HG02571 (cell line): ENCODE measurements at regions not wholly inside any gene's neighbourhood (a gene's known extent, or its start where the extent isn't known, plus 50 kb on each side); places are given as distances from the start of the nearest gene placed in this dataset.

ENCODE experiments used
- ATAC-seq: cut with Tn5 transposase; IDR thresholded peaks from one replicate; pipeline ENCODE4 v1.9.1; 2021; ENCODE audit warnings: mild to moderate bottlenecking, moderate library complexity; ENCODE audit not compliant: unreplicated experiment

DNA sequence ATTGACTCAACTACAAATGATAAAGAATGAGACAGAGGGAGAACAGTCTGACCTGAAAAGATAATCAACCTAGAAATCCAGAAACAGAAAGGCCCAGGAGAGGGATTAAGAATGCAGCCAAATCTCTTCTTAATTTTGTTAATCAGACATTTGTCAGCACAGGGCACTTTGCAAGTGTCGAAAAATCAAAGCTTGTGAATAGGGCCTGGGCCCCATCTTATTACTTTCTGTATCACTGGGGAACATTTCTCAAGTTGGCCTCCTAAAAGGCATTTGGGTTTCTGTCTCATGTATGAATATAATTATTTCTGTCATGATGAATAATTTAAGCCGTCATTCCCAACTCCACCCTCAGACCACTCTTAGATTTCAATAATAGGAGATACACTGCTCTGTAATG is 308.4 kb upstream of the PRKCQ start:
- ATAC-seq: no peak

DNA sequence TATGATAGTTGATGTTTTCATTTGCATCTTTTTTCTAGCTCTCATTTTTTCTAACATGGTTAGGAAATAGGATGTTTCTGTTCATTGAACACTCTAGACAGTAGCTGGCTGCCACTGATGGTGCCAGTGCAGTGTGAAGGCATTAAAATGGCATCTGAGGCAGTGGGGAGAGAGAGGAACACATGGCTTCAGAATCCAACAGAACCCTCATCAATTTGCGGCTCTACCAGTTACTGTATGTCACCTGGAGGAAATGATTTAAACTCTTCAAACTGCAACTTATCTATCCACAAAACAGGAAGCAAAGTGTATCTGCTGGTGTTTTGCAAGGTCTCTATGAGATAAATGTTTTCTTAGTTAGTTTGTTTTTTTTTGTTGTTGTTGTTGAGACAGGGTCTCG is 305.2 kb upstream of the PRKCQ start:
- no peak for ATAC-seq

DNA sequence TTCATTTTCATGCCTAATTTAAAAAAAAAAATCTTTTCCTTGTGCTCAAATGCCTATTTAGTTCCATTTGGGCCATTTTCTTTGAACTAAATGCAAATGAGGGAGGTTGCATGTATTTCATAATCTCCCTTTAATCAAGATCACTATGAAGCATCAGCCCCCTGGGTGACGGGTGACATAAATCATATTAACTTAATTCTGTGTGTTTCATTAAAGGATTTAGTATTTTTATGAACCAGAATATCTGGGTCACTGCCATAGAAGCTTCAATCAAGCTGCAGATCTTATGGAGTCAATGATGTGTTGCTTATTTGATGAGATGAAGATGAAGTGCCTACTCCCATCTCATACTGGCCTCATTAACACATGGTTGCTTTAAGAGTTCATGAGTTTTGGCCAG is 301.9 kb upstream of the PRKCQ start:
- ATAC-seq: no peak

DNA sequence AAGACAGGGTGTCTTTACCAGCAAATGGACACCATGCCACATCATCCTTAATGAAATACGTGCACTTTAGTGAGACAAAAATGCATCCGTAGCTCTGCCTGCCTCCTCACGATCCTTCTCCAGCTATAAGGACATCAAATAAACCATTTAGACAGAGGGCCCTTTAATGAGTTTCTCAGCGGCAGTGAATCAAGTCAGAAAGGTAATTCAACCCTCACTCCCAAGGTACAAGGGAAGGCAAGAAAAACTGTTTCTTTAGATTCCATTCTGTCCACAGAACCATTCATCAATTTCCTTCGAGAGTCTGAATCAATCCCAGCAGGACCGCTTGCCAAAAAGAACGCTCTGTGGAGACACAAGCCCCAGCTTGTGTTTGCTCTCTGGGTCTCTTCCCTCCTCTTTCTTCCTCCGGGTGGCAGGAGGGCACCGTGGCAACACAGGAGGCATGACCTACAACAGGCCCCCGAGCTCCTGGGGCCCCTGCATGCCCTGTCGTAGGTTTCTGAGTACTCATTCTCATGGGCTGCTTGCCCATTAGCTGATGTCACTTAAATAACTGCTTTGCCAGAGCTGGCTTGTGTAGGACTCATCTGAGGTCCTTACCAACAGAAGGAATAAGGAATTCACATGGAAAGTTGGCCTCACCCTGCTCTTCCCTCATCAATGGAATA is 297.8 kb upstream of the PRKCQ start:
- no peak for ATAC-seq

DNA sequence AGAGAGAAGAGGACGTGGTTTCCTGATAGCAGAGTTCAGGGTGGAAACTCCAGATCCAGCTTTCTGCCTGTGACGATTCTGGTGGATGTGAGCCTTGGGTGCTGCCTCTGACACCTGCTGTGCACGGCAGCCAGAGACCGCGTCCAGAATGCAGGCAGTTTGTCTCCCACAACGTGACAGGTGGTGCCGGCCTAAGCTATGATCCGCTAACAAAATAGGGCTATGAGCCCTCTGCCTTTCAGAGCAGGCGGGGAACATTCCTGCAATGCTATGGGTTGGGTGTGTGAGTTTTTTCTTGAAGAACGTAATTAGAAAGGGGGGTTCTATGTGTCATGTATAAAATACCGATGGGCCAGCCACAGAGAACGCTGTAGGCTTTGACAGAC is 297.3 kb upstream of the PRKCQ start:
- ATAC-seq: no peak

DNA sequence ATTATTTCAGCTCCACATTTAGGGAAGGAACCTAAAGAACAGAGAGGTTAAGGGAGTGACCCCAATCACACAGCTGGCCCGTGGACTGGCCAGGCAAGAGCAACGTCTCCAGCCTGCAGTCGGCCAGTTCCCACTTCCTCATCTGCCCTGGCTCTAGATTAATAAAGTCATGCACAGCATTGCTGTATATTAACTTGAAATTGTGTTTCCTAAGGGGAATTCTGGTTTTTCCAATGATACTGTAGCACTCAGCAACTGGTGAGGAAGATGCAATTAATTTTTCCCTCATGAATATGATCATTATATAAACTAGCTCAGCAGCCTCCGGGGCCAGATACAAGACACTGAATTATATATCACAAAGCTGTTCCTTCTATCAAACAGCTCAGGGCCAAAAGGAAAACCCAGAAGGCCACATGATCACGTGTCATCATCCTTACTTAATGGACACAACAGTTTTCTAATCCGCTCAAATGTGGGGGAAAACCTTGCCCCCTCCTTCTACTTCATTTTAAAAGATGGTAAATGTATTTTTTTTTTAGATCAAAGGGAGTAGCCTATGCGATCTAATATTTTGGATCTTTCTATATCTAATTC is 295.3 kb upstream of the PRKCQ start:
- no peak for ATAC-seq

DNA sequence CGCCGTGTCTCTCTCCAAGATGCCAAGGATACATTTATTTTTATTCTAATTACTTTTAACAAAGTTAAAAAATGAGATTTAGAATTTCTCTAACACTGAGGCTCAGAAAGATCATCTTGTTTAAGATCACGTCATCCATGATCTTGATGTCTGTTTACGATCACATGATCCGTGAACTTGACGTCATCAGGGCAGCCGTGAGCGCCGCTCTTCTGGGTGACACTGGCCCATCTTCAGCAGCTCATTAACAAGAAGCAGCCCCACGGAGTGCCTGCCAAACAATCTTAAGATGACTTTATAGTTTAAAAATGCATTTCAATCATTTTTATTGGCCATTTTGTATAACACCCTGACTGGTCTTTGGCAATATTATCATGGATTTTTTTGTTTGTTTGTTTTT is 291.1 kb upstream of the PRKCQ start:
- no peak for ATAC-seq

DNA sequence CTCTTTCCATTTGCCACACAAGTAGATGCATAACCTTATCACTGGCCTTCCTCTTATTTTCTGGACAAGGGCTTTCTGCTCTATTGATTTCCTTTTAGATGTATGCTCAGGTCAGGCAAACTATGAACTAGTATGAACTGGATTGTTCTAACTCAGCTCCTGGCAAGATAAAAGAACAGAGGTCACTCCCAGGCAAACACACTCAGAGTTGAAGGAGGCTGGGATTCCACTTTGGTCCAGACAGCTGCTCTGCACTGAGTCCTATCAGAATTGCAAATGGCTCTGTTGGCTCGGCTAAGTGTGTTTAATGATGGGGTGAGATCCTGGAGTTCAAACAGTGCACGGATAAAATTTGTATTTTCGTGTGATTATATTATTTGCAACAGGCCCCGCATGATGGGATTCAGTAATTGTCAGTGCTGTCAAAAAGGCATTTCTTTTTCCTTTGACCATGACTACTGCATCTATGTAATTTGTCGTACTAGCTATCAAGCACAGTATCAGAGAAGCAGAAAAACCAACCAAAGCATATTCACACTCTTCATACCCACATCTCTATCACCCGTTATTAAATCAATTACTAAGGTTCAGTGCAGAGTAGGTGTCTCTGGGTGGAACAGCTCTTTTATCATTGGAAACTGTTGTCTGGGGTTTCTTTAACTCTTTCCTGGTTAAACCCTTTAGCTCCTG is 288.1 kb upstream of the PRKCQ start:
- ATAC-seq: no peak

DNA sequence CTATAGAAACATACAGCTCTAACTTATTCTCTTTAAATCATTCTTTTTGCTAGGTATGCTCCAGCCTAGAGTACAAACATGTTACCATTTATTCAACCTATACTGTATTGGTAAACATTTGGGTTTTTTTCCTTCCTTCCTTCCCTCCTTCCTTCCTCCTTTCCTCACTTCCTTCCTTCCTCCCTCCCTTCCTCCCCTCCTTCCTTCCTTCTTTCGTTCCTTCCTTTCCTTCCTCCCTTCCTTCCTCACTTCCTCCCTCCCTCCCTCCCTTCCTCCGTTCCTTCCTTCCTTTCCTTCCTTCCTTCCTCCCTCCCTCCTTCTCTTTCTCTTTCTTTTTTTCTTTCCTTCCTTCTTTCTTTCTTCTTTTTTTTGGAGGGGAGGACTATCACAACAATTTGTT is 286.7 kb upstream of the PRKCQ start:
- ATAC-seq: no peak

DNA sequence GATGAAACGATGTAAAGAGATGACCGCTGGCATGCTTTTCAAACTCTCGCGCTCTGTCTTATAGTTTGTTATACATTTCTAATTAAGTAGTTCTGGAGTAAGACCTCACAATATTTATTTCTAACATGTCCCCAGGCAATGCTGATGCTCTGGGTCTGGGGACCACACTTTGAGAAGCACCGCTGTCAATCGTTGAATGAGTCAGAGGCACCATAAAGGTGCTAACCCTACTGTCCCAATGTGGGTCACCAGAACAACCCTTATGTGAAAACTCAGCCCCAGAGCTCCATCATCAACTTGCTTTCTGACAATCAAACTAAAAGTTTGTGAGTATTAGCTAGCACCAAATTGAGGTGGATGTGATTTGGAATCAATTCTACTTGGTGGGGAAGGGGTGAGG is 284.1 kb upstream of the PRKCQ start:
- no peak for ATAC-seq

DNA sequence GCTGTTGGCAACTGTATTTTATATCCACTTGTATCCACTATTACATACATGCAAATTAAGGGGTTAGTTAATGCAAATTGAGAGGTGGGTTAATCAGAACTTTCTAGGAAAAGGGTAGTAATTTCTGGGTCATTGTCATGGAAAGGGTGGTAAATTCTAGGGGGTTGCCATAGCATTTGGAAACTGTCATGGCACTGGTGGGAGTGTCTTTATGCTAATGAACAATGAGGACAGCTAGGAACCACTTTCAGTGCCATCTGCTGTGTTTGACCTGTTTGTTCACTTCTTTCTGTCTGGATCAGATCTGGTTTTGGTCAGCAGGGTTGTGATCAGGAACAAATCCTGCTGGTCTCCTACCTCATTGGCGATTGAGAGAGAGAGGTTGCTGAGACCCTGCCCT is 283.3 kb upstream of the PRKCQ start:
- no peak for ATAC-seq

DNA sequence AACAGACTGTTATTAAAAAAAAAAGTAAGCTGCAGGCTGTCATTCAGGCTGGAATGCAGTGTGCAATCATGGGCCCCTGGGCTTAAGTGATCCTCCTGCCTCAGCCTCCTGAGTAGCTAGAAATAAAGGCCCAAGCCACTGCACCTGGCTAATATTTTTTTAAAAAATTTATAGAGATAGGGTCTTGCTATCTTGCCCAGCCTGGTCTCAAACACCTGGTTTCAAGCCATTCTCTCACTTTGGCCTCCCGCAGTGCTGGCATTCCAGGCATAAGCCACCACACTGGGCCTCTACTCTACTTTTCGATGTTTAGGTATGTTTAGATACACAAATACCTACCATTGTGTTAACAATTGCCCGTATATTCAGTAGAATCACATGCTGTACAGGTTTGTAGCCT is 270.4 kb upstream of the PRKCQ start:
- ATAC-seq: no peak

DNA sequence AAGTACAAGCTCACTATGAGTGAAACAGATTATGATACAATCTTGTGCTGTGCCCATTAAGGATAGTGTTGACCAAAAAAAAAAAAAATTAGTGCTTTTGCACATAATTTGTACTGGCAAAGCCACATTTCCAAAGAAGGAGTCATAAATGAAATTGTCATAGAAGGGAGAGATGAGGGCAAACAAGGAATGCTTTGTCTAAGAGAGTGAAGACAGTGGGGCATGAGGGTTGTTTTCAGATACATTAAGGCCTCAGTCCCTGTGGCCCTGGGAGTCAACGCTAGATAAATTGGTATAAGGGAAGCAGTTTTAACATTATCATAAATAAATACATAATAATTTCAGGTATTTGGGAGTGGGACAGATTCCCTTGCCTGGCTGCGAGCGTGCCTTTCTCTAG is 267.5 kb upstream of the PRKCQ start:
- no peak for ATAC-seq

DNA sequence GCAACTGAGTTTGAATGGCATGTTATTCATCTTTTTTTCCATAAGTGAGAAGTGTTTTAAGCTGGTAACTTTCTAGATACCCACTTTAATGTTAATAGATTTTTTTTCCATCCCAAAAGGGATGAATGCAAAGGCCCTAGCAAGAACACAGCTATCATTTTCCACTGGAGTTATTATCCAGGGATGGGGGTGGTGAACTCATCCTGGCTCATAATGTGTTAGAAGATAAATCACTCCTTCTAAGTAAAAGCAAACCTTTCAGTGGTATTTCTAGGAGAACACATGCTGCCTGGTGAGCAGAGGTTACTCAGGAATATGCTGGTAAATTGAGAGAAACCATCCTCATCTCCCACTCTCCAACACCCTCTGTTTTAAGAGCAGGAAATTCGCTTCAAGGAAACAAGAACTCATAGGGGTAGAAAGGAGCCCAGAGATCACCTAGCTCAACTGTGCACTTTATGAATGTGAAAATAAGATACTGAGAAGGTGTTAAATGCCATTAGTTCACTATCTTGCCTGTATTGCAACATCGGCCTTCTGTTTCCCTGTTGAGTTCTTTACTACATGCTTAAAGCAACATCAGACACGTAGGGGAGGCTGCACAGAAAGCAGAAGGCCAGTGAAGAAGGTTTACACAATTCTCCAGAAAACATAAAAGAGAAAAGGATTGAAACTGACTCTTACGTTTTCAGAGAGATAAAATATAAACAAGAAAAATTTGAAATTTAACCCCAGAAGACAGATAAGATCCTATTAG is 264.0 kb upstream of the PRKCQ start:
- no peak for ATAC-seq

DNA sequence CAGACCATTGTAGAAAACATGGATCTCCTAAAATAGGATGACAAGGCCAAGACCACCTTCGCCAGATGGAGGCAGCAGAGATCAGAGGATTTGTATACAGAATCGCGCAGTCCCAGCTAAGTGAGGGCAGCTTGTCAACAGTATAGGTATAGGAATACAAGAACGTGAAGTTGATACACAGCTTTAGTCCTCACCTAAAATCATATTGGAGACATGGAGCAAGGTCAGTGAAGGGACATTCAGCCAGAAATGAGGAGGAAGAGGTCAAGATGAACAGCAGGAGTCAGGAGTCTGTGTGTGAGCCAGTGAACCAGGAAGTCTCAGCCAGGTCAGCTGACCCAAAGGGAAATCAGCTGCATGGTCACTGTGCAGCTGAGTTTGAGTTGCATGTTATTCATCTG is 263.4 kb upstream of the PRKCQ start:
- ATAC-seq: no peak

DNA sequence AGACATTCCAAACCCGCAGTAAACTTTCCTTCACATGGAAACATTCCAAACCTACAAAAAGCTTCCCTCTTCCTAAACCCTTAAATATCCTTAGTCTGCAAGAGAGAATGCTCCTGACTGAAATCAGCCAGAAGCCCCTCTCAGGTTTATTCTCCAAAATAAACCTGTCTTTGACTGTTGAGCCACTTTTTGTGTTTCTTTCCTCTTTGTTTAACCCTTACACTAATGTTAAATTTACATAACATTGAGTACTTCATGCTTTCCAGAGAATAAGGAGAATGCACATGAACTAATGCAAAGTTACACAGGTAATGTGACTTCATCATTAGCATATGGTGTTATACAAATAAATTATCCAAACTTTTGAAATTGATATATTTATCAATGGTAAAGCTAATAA is 262.6 kb upstream of the PRKCQ start:
- no peak for ATAC-seq

DNA sequence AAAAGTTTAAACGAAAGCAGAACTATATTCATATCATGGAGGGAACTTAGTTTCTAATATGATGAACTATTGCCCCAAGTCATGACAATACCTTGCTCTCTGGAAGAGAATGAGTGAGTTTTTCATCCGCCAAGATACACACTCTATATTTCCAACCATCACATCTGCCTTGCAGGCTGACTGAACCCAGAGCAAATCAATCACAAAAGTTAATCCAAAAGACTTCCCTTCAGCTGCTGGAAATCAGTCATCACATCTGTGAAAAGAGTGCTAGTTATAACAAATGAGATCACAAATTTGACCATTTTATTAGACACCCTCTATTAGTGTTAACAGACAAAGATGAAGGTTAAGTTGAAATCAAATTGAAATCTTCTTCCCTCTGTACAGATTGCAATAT is 261.7 kb upstream of the PRKCQ start:
- ATAC-seq: no peak

DNA sequence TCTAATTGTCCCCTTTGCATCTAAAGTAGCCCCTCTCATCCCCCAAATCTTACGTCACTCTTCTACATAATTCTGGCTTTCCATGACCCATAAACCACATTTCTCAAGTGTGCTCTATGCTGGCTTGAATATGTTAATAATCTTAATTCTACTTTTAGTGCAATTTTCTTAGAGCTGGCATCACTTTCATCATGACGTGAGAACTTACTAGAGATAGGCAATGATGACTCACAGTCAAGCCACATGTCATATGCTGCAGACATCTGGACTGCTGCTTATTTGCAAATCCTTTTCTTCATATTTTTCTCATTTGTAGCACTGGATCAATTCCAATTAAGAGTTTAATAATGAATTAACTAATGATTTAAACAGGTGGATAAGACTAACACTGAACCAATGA is 260.7 kb upstream of the PRKCQ start:
- ATAC-seq: no peak

DNA sequence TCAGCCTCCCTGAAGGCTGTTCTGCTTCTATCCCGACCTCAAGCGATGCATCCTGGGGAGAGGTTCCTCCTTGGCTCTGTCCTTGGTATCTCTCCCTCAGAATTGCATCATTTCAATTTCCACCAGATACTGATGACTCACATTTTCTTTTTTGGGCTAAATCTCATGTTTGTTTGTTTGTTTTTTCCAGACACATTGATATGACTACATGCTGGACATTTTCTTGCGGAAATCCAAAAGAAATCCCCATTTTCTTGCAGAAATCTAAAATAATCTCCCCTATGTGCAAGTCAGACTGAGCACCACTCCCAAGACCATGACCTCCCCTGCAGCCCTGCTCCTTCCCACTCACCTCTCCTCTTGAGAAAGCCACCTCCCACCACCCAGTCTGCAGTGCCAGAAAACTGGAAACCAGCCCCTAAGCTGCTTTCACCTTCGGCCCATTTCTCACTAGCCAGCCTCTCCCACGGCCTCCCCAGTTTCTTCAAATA is 260.2 kb upstream of the PRKCQ start:
- ATAC-seq: no peak

DNA sequence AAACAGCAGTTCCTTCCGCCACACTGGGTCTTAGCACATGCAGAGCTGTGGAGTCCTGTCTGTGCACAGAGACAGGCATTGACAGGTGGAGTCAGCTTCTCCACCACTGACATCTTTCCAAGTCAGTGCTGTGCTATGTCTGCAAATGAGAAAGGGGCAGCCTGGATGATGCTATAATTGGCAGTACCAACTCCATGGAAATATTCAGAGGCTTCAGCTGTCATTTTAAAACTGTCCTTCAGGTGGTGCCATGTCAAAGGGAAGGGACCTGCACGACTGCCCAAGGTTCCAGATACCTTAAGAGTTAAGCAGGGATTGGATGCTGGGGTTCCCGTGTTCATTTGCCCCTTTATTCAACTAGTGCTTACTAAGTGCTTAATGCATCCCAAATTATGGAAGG is 258.0 kb upstream of the PRKCQ start:
- no peak for ATAC-seq

DNA sequence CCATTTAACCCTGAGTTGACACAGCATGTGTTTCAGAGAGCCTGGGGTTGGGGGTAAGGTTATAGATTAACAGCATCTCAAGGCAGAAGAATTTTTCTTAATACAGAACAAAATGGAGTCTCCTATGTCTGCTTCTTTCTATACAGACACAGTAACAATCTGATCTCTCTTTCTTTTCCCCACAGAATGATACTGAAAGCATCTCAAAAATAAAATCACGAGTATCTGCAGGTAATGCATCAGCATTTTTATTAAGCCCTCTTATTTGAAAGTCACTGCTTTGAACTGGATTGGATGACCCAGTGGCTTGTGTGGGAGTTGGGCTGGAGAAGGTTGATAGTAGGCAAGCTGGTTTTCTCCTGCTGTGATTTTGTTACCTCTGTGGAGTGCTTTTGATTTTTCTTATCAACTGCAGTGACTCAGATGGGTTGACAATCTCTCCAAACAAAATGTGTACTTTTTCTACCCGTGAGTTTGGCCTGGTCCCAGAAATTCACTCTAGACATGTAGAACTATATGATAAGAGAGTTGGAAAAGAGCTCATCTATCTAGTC is 253.5 kb upstream of the PRKCQ start:
- no peak for ATAC-seq
